CD4-positive, alpha-beta memory T cell (primary cell): ENCODE measurements at regions not wholly inside any gene's neighbourhood (a gene's known extent, or its start where the extent isn't known, plus 50 kb on each side); places are given as distances from the start of the nearest gene placed in this dataset.

ENCODE experiments used
- CTCF ChIA-PET: fragments of 350-600 bp; sonication (Branson Sonifier 250); formaldehyde crosslinking; loops from one replicate; lab custom pipeline; 2021; ENCODE audit warnings: inconsistent platforms; ENCODE audit not compliant: partially characterized antibody; lab: Charles Lee
- POLR2A ChIA-PET: fragments of 350-600 bp; sonication (Branson Sonifier 250); formaldehyde crosslinking; loops from one replicate; lab custom pipeline; 2021; ENCODE audit not compliant: partially characterized antibody; lab: Charles Lee
- DNase-seq, 5 donors: peaks; one replicate each; pipeline versions ENCODE4 v3.0.0 to v3.0.0-alpha.2; 2020 to 2022; ENCODE audit warnings: mixed read lengths in 1 of 5
- H3K27ac ChIP-seq: one replicate; pipeline ENCODE4 v1.7.0; 2013; ENCODE audit warnings: low read depth, low read length
- H3K27me3 ChIP-seq: 2 replicates; pipeline ENCODE4 v1.7.0; 2013; ENCODE audit warnings: mild to moderate bottlenecking, low read length, moderate library complexity; ENCODE audit not compliant: insufficient read depth
- H3K36me3 ChIP-seq: 2 replicates; pipeline ENCODE4 v1.7.0; 2013; ENCODE audit warnings: mild to moderate bottlenecking, low read length, moderate library complexity; ENCODE audit not compliant: insufficient read depth
- H3K4me1 ChIP-seq: 2 replicates; pipeline ENCODE4 v1.7.0; 2013; ENCODE audit warnings: mild to moderate bottlenecking, low read length, moderate library complexity; ENCODE audit not compliant: insufficient read depth
- H3K4me3 ChIP-seq, 2 donors: one replicate each; pipeline ENCODE4 v1.7.0; 2013; ENCODE audit warnings: low read length in 2 of 2, mild to moderate bottlenecking in 1 of 2
- H3K9me3 ChIP-seq, 2 donors: one replicate each; pipeline ENCODE4 v1.7.0; 2013; ENCODE audit warnings: low read length in 2 of 2, control low read depth in 1 of 2; ENCODE audit not compliant: control insufficient read depth in 1 of 2
- H3K27ac Mint-ChIP-seq, 7 donors: one replicate each; pipeline ENCODE4 v1.8.0; 2020 to 2021; ENCODE audit warnings: mixed read lengths in 7 of 7, mild to moderate bottlenecking in 6 of 7, inconsistent platforms in 3 of 7, moderate library complexity in 3 of 7
- H3K27me3 Mint-ChIP-seq, 2 donors: one replicate each; pipeline ENCODE4 v1.8.0; 2020 to 2021; ENCODE audit warnings: mixed read lengths in 2 of 2
- H3K36me3 Mint-ChIP-seq, 2 donors: one replicate each; pipeline ENCODE4 v1.8.0; 2020 to 2021; ENCODE audit warnings: mixed read lengths in 2 of 2, inconsistent platforms in 1 of 2, mild to moderate bottlenecking in 1 of 2
- H3K4me1 Mint-ChIP-seq, 4 donors: one replicate each; pipeline ENCODE4 v1.8.0; 2020 to 2021; ENCODE audit warnings: mixed read lengths in 4 of 4, mild to moderate bottlenecking in 1 of 4
- H3K4me3 Mint-ChIP-seq, 8 donors: one replicate each; pipeline ENCODE4 v1.8.0; 2020 to 2021; ENCODE audit warnings: mixed read lengths in 8 of 8, mild to moderate bottlenecking in 7 of 8, moderate library complexity in 6 of 8, inconsistent platforms in 3 of 8
- H3K9me3 Mint-ChIP-seq, 8 donors: one replicate each; pipeline ENCODE4 v1.8.0; 2020 to 2021; ENCODE audit warnings: mixed read lengths in 8 of 8, mild to moderate bottlenecking in 5 of 8, inconsistent platforms in 3 of 8, moderate library complexity in 1 of 8
- intact Hi-C: fragments of 100-400 bp; cut with micrococcal nuclease; formaldehyde crosslinking; loops from one replicate; pipeline ENCODE4 v1.15.1; 2023

DNA sequence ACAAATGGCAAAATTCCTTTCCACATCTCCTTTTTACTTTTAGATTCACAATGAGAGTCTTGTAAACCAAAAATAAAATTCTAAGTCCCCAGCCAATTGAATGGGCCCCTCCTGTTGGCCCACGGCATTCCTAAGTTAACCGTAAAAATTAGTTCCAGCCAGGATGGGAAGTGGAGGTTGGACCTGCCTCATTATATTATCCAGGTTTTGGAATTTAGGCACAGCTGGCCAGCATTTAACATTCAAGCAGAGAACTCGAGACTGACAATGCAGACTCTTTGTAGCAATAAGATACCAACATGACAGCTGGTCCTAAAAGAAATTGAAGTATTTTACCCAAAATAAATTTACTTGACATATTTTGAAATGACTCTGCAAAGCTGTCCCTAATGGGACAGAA lies 321.0 kb upstream of the NAALADL2 start:
- intact Hi-C loops: no loop called here

DNA sequence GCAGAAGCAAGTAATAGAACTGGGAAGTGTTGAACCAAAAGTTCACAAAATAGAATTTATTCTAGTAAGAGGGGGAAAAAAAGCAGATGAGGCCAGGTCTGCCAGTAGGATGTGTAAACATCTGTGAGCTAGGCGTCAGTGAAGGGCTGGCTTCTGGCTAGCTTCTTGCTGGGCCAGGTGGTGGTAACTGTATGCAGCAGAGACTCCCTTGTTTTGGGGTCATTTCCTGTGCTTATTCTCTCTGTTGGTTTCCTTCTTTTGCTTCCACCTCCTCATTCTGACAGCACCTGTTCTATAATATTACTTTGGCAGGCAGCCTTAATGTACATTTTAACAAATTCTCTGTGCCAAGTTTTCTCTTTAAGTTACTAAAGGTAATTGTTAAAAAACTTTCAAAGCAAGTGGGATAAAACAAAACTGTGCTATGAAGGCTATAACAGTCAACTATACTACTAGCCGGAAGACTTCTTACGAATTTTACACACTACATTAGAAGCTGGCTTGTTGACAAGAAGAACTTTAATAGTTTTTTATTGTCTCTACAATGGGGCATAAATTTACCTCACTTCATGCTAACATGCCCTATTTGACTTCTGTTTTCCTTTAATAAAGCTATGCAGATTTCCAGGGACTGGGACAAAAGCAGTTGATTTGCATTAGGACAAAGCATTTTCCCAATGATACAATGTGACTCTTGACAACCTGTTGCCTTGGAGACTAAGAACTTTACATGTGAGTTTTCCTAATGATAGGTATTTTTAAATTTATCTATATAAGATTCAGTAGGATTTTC lies 318.8 kb upstream of the NAALADL2 start:
- Histone ChIP-seq H3K4me1 (no peaks in the 10 kb centered on the region), H3K4me3 (no peak overlapping the region), H3K36me3 (no peaks in the 10 kb centered on the region), H3K9me3 (no peaks in the 10 kb centered on the region), H3K27me3 (no peaks in the 10 kb centered on the region), H3K27ac (no peak overlapping the region)
- ChIA-PET CTCF (no interaction called here), POLR2A (no interaction called here)
- Mint-ChIP-seq H3K27ac (no peak overlapping the region), H3K4me1 (no peaks in the 10 kb centered on the region), H3K27me3 (no peaks in the 10 kb centered on the region), H3K36me3 (no peaks in the 10 kb centered on the region), H3K4me3 (no peak overlapping the region), H3K9me3 (peaks cover 0 to 8% (median 0%) of the 10 kb centered on the region in 8 donors)
- no peak for DNase-seq
- intact Hi-C loops: no loop called here

More for the DNA sequence above, 321.0 kb upstream of the NAALADL2 start:
- no peak overlapping the region for H3K27ac Mint-ChIP-seq
- H3K9me3 Mint-ChIP-seq: peaks cover 0 to 10% (median 0%) of the 10 kb centered on the region in 8 donors
- H3K4me1 Mint-ChIP-seq: no peaks in the 10 kb centered on the region
- ChIA-PET CTCF (no interaction called here), POLR2A (no interaction called here)
- H3K4me1 ChIP-seq: no peaks in the 10 kb centered on the region
- no peak overlapping the region for H3K27ac ChIP-seq
- H3K27me3 Mint-ChIP-seq: no peaks in the 10 kb centered on the region
- no peaks in the 10 kb centered on the region for H3K36me3 ChIP-seq
- no peak for DNase-seq
- H3K4me3 Mint-ChIP-seq: no peak overlapping the region
- H3K9me3 ChIP-seq: no peaks in the 10 kb centered on the region
- no peaks in the 10 kb centered on the region for H3K27me3 ChIP-seq
- no peaks in the 10 kb centered on the region for H3K36me3 Mint-ChIP-seq
- H3K4me3 ChIP-seq: no peak overlapping the region

DNA sequence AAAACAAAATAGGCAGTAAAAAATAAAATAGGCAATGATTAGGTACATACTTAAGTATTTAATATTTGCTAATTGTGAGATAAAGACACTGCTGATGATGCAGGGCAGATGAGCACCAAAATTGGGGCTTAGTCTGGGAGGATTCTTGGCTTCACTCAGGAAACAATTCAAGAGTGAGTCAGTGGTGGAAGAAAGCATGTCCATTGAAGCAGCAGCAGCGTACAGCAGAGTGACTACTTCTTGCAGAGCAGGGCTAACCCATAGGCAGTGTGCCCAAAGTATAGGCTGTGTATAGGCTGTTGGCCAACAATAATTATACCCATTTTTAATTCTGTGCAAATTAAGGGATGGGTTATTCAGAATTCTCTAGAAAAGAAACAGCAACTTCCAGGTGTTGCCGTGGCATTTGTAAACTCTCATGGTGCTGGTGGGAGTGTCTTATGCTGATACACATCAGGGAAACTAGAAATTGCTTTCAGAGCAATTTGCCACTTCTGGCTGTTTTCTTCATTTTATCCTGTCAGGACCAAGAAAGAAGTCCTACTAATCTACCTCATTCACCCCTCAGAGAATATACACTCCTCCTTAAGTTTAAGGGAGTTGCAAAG lies 317.3 kb upstream of the NAALADL2 start:
- H3K4me3 Mint-ChIP-seq: no peak overlapping the region
- H3K27me3 ChIP-seq: no peaks in the 10 kb centered on the region
- POLR2A ChIA-PET: no interaction called here
- no peak overlapping the region for H3K4me3 ChIP-seq
- H3K36me3 Mint-ChIP-seq: no peaks in the 10 kb centered on the region
- H3K27me3 Mint-ChIP-seq: no peaks in the 10 kb centered on the region
- CTCF ChIA-PET: no interaction called here
- H3K4me1 Mint-ChIP-seq: no peaks in the 10 kb centered on the region
- intact Hi-C loops: no loop called here
- peaks cover 0 to 8% (median 1%) of the 10 kb centered on the region in 8 donors for H3K9me3 Mint-ChIP-seq
- no peak overlapping the region for H3K27ac Mint-ChIP-seq
- H3K36me3 ChIP-seq: no peaks in the 10 kb centered on the region
- no peaks in the 10 kb centered on the region for H3K4me1 ChIP-seq
- DNase-seq: no peak
- no peaks in the 10 kb centered on the region for H3K9me3 ChIP-seq
- no peak overlapping the region for H3K27ac ChIP-seq

DNA sequence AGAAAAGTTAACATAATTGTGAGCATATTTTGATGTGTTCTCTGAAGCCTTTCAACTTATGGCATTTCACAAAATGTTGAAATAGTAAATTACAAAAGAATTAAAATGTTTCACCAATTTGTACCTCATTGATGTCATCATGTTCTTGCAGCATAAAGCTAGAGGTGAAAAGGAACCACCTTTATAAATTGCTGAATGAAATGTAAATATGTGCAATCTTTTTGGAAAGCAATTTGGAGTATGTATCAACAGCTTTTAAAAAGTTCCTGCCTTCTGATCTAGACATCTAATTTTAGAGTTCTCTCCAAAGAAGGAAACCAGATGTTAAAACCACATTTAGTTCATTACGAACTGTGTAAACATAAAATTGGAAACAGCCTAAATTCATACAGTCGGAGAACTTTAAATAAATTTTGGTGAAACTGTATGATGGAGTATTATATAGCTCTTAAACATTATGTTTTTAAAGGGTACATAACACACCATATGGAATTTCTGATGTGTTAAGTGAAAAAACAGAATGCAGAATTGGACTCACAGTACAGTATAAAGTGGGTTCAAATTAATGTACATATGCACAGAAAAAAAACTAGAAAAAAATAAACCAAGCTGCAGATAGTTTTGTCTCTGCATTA lies 311.2 kb upstream of the NAALADL2 start:
- H3K27me3 Mint-ChIP-seq: no peaks in the 10 kb centered on the region
- intact Hi-C loops: no loop called here

DNA sequence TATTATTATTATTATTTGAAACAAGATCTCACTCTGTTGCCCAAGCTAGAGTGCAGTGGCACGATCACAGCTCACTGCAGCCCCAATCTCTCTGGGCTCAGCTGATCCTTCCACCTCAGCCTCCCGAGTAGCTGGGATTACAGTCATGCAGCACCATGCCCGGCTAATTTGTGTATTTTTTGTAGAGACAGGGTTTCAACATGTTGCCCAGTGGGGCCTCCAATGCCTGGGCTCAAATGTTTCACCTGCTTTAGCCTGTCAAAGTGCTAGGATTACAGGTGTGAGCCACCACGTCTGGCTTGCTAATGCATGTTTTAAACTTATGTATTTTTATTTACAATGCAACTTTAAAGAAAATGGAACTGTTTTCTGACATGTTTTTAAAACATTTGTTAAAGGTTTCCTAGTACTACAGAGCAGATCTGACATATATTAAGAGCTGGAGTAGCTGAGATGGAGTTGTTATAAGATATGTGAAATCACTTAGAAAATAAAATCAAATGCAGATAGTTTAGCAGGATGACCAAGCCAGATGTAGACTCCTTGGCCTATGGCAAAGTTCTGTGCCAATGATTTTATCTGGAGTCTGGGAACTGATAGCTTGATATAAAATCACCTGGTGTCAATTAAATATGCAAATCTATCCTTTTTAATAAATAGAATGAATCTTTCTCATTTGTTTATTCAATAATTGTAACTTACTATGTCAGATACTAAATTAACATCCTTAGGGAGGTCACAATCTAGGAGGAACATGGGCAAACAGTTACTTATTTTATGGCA lies 310.1 kb upstream of the NAALADL2 start:
- no peak for DNase-seq
- Histone ChIP-seq H3K4me3 (no peak overlapping the region), H3K4me1 (no peaks in the 10 kb centered on the region), H3K27ac (no peak overlapping the region), H3K27me3 (no peaks in the 10 kb centered on the region), H3K9me3 (no peaks in the 10 kb centered on the region), H3K36me3 (no peaks in the 10 kb centered on the region)
- no peak overlapping the region for H3K27ac Mint-ChIP-seq
- H3K4me3 Mint-ChIP-seq: no peak overlapping the region
- peaks cover 0 to 4% (median 0%) of the 10 kb centered on the region in 8 donors for H3K9me3 Mint-ChIP-seq
- no peaks in the 10 kb centered on the region for H3K27me3 Mint-ChIP-seq
- intact Hi-C loops: no loop called here
- CTCF ChIA-PET: no interaction called here
- no peaks in the 10 kb centered on the region for H3K4me1 Mint-ChIP-seq
- H3K36me3 Mint-ChIP-seq: no peaks in the 10 kb centered on the region
- POLR2A ChIA-PET: no interaction called here

More for the DNA sequence above, 311.2 kb upstream of the NAALADL2 start:
- H3K9me3 ChIP-seq: no peaks in the 10 kb centered on the region
- no peaks in the 10 kb centered on the region for H3K27me3 ChIP-seq
- ChIA-PET CTCF (no interaction called here), POLR2A (no interaction called here)
- Mint-ChIP-seq H3K27ac (no peak overlapping the region), H3K4me3 (no peak overlapping the region), H3K9me3 (peaks cover 0 to 4% (median 0%) of the 10 kb centered on the region in 8 donors), H3K4me1 (no peaks in the 10 kb centered on the region), H3K36me3 (no peaks in the 10 kb centered on the region)
- no peak overlapping the region for H3K27ac ChIP-seq
- H3K36me3 ChIP-seq: no peaks in the 10 kb centered on the region
- no peak overlapping the region for H3K4me3 ChIP-seq
- no peaks in the 10 kb centered on the region for H3K4me1 ChIP-seq
- no peak for DNase-seq

DNA sequence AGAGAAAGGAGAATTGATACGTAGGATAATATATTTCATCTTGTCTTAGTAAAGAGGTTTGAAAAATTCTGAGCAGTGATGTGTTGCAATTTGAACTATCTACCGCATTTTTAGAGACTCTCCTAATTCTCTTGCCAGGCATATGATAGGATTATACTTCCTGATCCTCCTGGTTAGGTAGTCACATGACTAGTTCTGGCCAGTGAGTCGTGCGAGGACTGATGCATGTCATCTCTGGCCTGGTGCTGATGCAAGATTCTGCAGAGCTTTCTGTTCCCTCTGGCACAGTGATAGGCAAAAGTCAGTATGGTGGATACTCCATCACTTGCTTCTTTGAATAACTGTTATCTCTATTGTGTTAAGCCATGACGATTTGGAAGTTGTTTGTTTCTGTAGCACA lies 277.6 kb upstream of the NAALADL2 start:
- Mint-ChIP-seq H3K9me3 (peaks cover 0 to 5% (median 3%) of the 10 kb centered on the region in 8 donors), H3K27me3 (no peaks in the 10 kb centered on the region), H3K27ac (no peak overlapping the region), H3K36me3 (no peaks in the 10 kb centered on the region), H3K4me1 (no peaks in the 10 kb centered on the region), H3K4me3 (no peak overlapping the region)
- no peak overlapping the region for H3K4me3 ChIP-seq
- H3K4me1 ChIP-seq: no peaks in the 10 kb centered on the region
- H3K36me3 ChIP-seq: no peaks in the 10 kb centered on the region
- intact Hi-C loops: no loop called here
- no peak overlapping the region for H3K27ac ChIP-seq
- ChIA-PET POLR2A (no interaction called here), CTCF (no interaction called here)
- no peaks in the 10 kb centered on the region for H3K9me3 ChIP-seq
- no peak for DNase-seq
- H3K27me3 ChIP-seq: no peaks in the 10 kb centered on the region

GRCh38 chr3:174583396-174583795 lies 275.7 kb upstream of the NAALADL2 start:
- CTCF ChIA-PET: no interaction called here
- no peaks in the 10 kb centered on the region for H3K4me1 Mint-ChIP-seq
- peaks cover 0 to 16% (median 4%) of the 10 kb centered on the region in 8 donors for H3K9me3 Mint-ChIP-seq

More at GRCh38 chr3:174583396-174583795, 275.7 kb upstream of the NAALADL2 start:
- no peak overlapping the region for H3K4me3 Mint-ChIP-seq
- intact Hi-C loops: no loop called here
- no peaks in the 10 kb centered on the region for H3K27me3 ChIP-seq
- H3K36me3 ChIP-seq: no peaks in the 10 kb centered on the region
- POLR2A ChIA-PET: no interaction called here
- no peaks in the 10 kb centered on the region for H3K9me3 ChIP-seq
- no peak for DNase-seq
- no peak overlapping the region for H3K4me3 ChIP-seq
- H3K27me3 Mint-ChIP-seq: no peaks in the 10 kb centered on the region
- no peak overlapping the region for H3K27ac Mint-ChIP-seq
- no peak overlapping the region for H3K27ac ChIP-seq
- H3K4me1 ChIP-seq: no peaks in the 10 kb centered on the region
- H3K36me3 Mint-ChIP-seq: no peaks in the 10 kb centered on the region
